HG03565 (cell line): ENCODE measurements at regions not wholly inside any gene's neighbourhood (a gene's known extent, or its start where the extent isn't known, plus 50 kb on each side); places are given as distances from the start of the nearest gene placed in this dataset.

Source experiments
- ATAC-seq: cut with Tn5 transposase; IDR thresholded peaks from one replicate; pipeline ENCODE4 v1.9.1; 2021; ENCODE audit warnings: mild to moderate bottlenecking, moderate library complexity; ENCODE audit not compliant: unreplicated experiment

GRCh38 chr1:4085546-4085945 is 185.5 kb upstream of the C1orf174 start:
- ATAC-seq = no peak

- ATAC-seq = no peak
These were observed 186.2 kb upstream of the C1orf174 start for GRCh38 chr1:4086085-4086850.

- ATAC-seq = no peak
These were observed 186.8 kb upstream of the C1orf174 start for GRCh38 chr1:4086921-4087320.

GRCh38 chr1:4087530-4088420 is 187.7 kb upstream of the C1orf174 start:
- no peak for ATAC-seq

GRCh38 chr1:4088676-4089075 is 188.6 kb upstream of the C1orf174 start:
- no peak for ATAC-seq

GRCh38 chr1:4089421-4090175 is 189.5 kb upstream of the C1orf174 start:
- ATAC-seq = no peak

- no peak for ATAC-seq
These were observed 190.5 kb upstream of the C1orf174 start for GRCh38 chr1:4090556-4090955.

- no peak for ATAC-seq
These were observed 191.0 kb upstream of the C1orf174 start for GRCh38 chr1:4090976-4091660.

GRCh38 chr1:4091996-4092395 is 191.9 kb upstream of the C1orf174 start:
- ATAC-seq = no peak

GRCh38 chr1:4093856-4094565 is 193.9 kb upstream of the C1orf174 start:
- ATAC-seq = no peak

GRCh38 chr1:4095433-4095971 is 195.4 kb upstream of the C1orf174 start:
- no peak for ATAC-seq

- no peak for ATAC-seq
These were observed 201.5 kb upstream of the C1orf174 start for GRCh38 chr1:4101459-4102161.

GRCh38 chr1:4105300-4105880 is 205.3 kb upstream of the C1orf174 start:
- no peak for ATAC-seq

- no peak for ATAC-seq
These were observed 206.7 kb upstream of the C1orf174 start for GRCh38 chr1:4106731-4107130.

- no peak for ATAC-seq
These were observed 207.2 kb upstream of the C1orf174 start for GRCh38 chr1:4107291-4107690.

- no peak for ATAC-seq
These were observed 208.3 kb upstream of the C1orf174 start for GRCh38 chr1:4108331-4108730.

- ATAC-seq = no peak
These were observed 208.9 kb upstream of the C1orf174 start for GRCh38 chr1:4108758-4109627.

- no peak for ATAC-seq
These were observed 209.5 kb upstream of the C1orf174 start for GRCh38 chr1:4109628-4109940.
